ENCODE measurements at regions not wholly inside any gene's neighbourhood (a gene's known extent, or its start where the extent isn't known, plus 50 kb on each side); places are given as distances from the start of the nearest gene placed in this dataset.

DNA sequence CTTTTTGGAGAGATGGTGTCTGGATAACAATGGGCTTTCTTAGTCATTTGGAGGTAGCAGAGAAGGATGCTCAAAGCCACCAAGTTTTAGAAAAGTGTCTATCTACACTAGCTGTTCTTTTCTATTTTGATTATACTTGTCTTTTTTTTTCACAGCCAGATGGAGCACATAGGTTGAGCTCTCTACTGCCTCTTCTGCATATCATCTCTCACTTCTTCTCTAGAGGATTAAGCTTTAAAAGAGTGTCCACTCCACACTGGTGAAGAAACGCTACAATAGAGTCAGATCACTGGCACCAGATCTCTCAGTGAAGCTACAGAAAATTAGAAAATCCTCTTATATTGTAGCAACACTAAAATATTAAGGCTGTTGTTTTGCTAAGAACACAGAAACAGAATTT lies 145.3 kb upstream of the MBNL1 start:
- TF ChIP-seq, protein P1, sequence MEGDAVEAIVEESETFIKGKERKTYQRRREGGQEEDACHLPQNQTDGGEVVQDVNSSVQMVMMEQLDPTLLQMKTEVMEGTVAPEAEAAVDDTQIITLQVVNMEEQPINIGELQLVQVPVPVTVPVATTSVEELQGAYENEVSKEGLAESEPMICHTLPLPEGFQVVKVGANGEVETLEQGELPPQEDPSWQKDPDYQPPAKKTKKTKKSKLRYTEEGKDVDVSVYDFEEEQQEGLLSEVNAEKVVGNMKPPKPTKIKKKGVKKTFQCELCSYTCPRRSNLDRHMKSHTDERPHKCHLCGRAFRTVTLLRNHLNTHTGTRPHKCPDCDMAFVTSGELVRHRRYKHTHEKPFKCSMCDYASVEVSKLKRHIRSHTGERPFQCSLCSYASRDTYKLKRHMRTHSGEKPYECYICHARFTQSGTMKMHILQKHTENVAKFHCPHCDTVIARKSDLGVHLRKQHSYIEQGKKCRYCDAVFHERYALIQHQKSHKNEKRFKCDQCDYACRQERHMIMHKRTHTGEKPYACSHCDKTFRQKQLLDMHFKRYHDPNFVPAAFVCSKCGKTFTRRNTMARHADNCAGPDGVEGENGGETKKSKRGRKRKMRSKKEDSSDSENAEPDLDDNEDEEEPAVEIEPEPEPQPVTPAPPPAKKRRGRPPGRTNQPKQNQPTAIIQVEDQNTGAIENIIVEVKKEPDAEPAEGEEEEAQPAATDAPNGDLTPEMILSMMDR (conservative IDR thresholded peaks at IDR 0.05; ENCODE audit: low read length) = peak; percentile 41
- TF ChIP-seq EZH2phosphoT487 (IDR thresholded peaks at IDR 0.05; ENCODE audit: borderline replicate concordance) = no peak

All from Loucy (cell line).